Liver (tissue), 8 donors: ENCODE measurements at regions not wholly inside any gene's neighbourhood (a gene's known extent, or its start where the extent isn't known, plus 50 kb on each side); places are given as distances from the start of the nearest gene placed in this dataset.

Experiments used
- DNase-seq: peaks from one replicate; pipeline ENCODE4 v3.0.0-alpha.2; 2017; ENCODE audit warnings: low spot score
- H3K27ac ChIP-seq, 2 donors: one replicate each; pipeline ENCODE4 v1.7.0; 2013; ENCODE audit warnings: inconsistent platforms in 2 of 2, low read length in 2 of 2, control low read depth in 1 of 2, low read depth in 1 of 2, mild to moderate bottlenecking in 1 of 2
- H3K27me3 ChIP-seq, 4 donors: one replicate each; pipeline versions ENCODE4 v1.6.1 to v1.7.0; 2013; ENCODE audit warnings: low read length in 3 of 4, inconsistent platforms in 1 of 4, mild to moderate bottlenecking in 1 of 4, moderate library complexity in 1 of 4; ENCODE audit not compliant: control insufficient read depth in 4 of 4, insufficient read depth in 4 of 4
- H3K36me3 ChIP-seq, 4 donors: one replicate each; pipeline versions ENCODE4 v1.6.1 to v1.7.0; 2013; ENCODE audit warnings: low read length in 3 of 4, mild to moderate bottlenecking in 3 of 4, low read depth in 1 of 4, moderate library complexity in 1 of 4; ENCODE audit not compliant: control insufficient read depth in 4 of 4, insufficient read depth in 3 of 4
- H3K4me1 ChIP-seq, 4 donors: one replicate each; pipeline versions ENCODE4 v1.6.1 to v1.7.0; 2013; ENCODE audit warnings: low read length in 3 of 4, mild to moderate bottlenecking in 3 of 4, moderate library complexity in 1 of 4; ENCODE audit not compliant: control insufficient read depth in 4 of 4, insufficient read depth in 4 of 4
- H3K4me3 ChIP-seq, 3 donors: one replicate each; pipeline versions ENCODE4 v1.6.1 to v1.7.0; 2013; ENCODE audit warnings: low read length in 3 of 3, control low read depth in 1 of 3, low read depth in 1 of 3, mild to moderate bottlenecking in 1 of 3
- H3K9ac ChIP-seq, 2 donors: one replicate each; pipeline ENCODE4 v1.7.0; 2013; ENCODE audit warnings: low read length in 2 of 2, mild to moderate bottlenecking in 2 of 2, moderate library complexity in 2 of 2, control low read depth in 1 of 2, low read depth in 1 of 2
- H3K9me3 ChIP-seq, 4 donors: one replicate each; pipeline versions ENCODE4 v1.6.1 to v1.7.0; 2013; ENCODE audit warnings: low read length in 3 of 4; ENCODE audit not compliant: control insufficient read depth in 4 of 4
- EGR1 ChIP-seq, 2 donors: IDR thresholded peaks; 2 replicates each; pipeline ENCODE4 v1.6.1; 2016 to 2018; ENCODE audit warnings: antibody characterized with exemption in 2 of 2, low read depth in 2 of 2
- FOXA1 ChIP-seq: IDR thresholded peaks from 2 replicates; pipeline ENCODE4 v1.6.1; 2016; ENCODE audit warnings: antibody characterized with exemption
- FOXA2 ChIP-seq: IDR thresholded peaks from 2 replicates; pipeline ENCODE4 v1.6.1; 2016; ENCODE audit warnings: antibody characterized with exemption
- GABPA ChIP-seq, 2 donors: IDR thresholded peaks in 1 of 2; conservative IDR thresholded peaks in 1 of 2; 2 replicates each; pipeline ENCODE4 v1.6.1; 2016; ENCODE audit warnings: antibody characterized with exemption in 2 of 2, mild to moderate bottlenecking in 1 of 2, moderate library complexity in 1 of 2
- HNF4A ChIP-seq, 2 donors: conservative IDR thresholded peaks; 2 replicates each; pipeline ENCODE4 v1.6.1; 2016; ENCODE audit warnings: antibody characterized with exemption in 2 of 2, mild to moderate bottlenecking in 2 of 2
- HNF4G ChIP-seq: IDR thresholded peaks from 2 replicates; pipeline ENCODE4 v1.6.1; 2016; ENCODE audit warnings: antibody characterized with exemption
- JUND ChIP-seq, 2 donors: IDR thresholded peaks; 2 replicates each; pipeline ENCODE4 v1.6.1; 2016; ENCODE audit warnings: antibody characterized with exemption in 2 of 2
- NR2F2 ChIP-seq: IDR thresholded peaks from 2 replicates; pipeline ENCODE4 v1.6.1; 2016; ENCODE audit warnings: antibody characterized with exemption
- RAD21 ChIP-seq, 2 donors: IDR thresholded peaks; 2 replicates each; pipeline ENCODE4 v1.6.1; 2016; ENCODE audit warnings: antibody characterized with exemption in 2 of 2, mild to moderate bottlenecking in 2 of 2
- RXRA ChIP-seq, 2 donors: IDR thresholded peaks; 2 replicates each; pipeline ENCODE4 v1.6.1; 2017 to 2018; ENCODE audit warnings: antibody characterized with exemption in 2 of 2, mild to moderate bottlenecking in 1 of 2
- SP1 ChIP-seq: IDR thresholded peaks from 2 replicates; pipeline ENCODE4 v1.6.1; 2018; ENCODE audit warnings: antibody characterized with exemption, mild to moderate bottlenecking
- TAF1 ChIP-seq: conservative IDR thresholded peaks from 2 replicates; pipeline ENCODE4 v1.6.1; 2016; ENCODE audit warnings: antibody characterized with exemption, mild to moderate bottlenecking
- YY1 ChIP-seq: IDR thresholded peaks from 2 replicates; pipeline ENCODE4 v1.6.1; 2016; ENCODE audit warnings: antibody characterized with exemption, mild to moderate bottlenecking
- WGBS: extraction: QIAGEN DNeasy Blood & Tissue Kit; methylation state at CpG from one replicate; pipeline ENCODE4 v1.1.7; 2013; 5-methylcytosine and 5-hydroxymethylcytosine counted together
- TF ChIP-seq, protein P1 (sequence below): IDR thresholded peaks from 2 replicates; pipeline ENCODE4 v1.6.1; 2016; ENCODE audit warnings: antibody characterized with exemption
- TF ChIP-seq, protein P2 (sequence below): IDR thresholded peaks from 2 replicates; pipeline ENCODE4 v1.6.1; 2016; ENCODE audit warnings: antibody characterized with exemption
- TF ChIP-seq, protein P3 (sequence below): IDR thresholded peaks from 2 replicates; pipeline ENCODE4 v1.6.1; 2016; ENCODE audit warnings: antibody characterized with exemption
- TF ChIP-seq, protein P4 (sequence below): fragments of 150-350 bp; IDR thresholded peaks from 2 replicates; pipeline ENCODE4 v1.5.1; 2017; ENCODE audit warnings: improper control_type of control experiment, low read depth, low read length; ENCODE audit not compliant: missing input control
- TF ChIP-seq, protein P5 (sequence below): IDR thresholded peaks from 2 replicates; pipeline ENCODE4 v1.6.1; 2016; ENCODE audit warnings: antibody characterized with exemption, mild to moderate bottlenecking
- donor health status: healthy.
- donor health status: healthy.
- donor health status: healthy.
- donor health status: healthy.
- donor health status: healthy.

DNA sequence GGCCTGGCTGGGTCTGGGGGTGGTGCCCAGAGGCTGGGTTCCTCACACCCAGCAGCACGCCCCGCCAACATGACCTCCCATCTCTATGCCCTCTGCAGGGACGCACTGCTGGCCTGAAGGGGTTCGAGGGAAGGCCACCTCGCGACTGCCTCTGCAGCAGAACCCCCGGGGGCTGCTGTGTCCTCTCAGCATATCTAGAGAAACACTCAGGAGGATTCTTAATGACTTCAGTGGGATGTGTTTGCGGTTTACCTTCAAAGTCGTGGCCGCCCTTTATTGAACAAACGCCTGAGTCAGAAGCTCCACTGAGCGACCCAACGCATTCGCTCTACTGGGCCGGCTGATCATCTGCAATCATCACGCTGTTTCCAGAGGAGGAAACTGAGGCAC, 54.8 kb upstream of the GATA5 start:
- TF ChIP-seq HNF4A (conservative IDR thresholded peaks at IDR 0.05): no peak
- no peak for TF ChIP-seq RXRA (IDR thresholded peaks at IDR 0.05)
- TF ChIP-seq, protein P1, sequence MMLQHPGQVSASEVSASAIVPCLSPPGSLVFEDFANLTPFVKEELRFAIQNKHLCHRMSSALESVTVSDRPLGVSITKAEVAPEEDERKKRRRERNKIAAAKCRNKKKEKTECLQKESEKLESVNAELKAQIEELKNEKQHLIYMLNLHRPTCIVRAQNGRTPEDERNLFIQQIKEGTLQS: no peak
- no peak for TF ChIP-seq RAD21 (IDR thresholded peaks at IDR 0.05)
- no peak for TF ChIP-seq JUND (IDR thresholded peaks at IDR 0.05)
- TF ChIP-seq EGR1 (IDR thresholded peaks at IDR 0.05; ENCODE audit: low read depth in 2 of 2): no peak
- Histone ChIP-seq H3K27ac (no peak overlapping the region), H3K4me1 (no peaks in the 10 kb centered on the region), H3K9me3 (no peaks in the 10 kb centered on the region), H3K36me3 (no peaks in the 10 kb centered on the region), H3K9ac (no peak overlapping the region), H3K4me3 (no peak overlapping the region), H3K27me3 (peaks cover 0 to 11% (median 5%) of the 10 kb centered on the region in 4 donors)
- 84% methylated on average over 16 of the region's 16 CpGs for WGBS
- DNase-seq: no peak

DNA sequence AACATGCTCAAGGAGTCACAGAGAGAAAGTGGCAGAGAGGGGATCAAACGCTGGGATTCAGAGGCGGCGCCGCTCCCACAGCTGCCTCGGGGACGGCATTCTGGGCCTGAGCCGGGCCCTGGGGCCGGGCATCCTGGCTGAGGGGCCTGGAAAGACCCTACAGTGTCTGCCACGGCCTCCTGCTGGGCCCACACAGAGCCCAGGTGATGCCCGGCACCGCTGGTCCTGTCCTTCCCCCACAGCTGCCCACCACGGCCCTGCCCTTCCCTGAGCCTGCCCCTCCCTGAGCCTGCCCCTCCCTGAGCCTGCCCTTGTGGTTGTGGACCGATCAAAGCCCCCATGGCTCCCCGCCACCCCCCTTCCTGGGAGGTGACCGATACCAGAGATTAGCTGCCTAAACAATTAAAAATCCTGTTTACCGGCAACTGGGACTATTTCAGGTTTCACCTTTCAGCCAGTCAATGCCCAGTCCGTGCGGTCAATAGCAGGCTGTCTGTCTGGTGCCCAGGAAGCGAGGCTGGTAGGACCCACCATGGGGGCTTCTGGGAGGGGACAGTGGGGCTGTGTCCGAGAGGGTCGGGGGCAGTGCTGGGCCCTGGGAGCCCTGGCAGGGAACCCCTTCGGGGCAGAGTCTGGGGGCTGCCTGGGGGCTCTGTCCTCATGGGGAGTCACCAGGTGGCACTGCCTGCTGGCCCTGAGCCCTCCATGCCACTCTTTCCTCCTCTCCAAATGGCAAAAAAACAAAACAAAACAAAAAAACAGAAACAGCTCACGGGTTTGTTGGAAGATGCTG, 55.4 kb upstream of the GATA5 start:
- Histone ChIP-seq H3K27ac (no peak overlapping the region), H3K27me3 (peaks cover 0 to 10% (median 2%) of the 10 kb centered on the region in 4 donors), H3K9me3 (no peaks in the 10 kb centered on the region), H3K9ac (no peak overlapping the region), H3K4me3 (no peak overlapping the region), H3K36me3 (no peaks in the 10 kb centered on the region), H3K4me1 (no peaks in the 10 kb centered on the region)
- WGBS: 77% methylated on average over 23 of the region's 23 CpGs
- TF ChIP-seq EGR1 (IDR thresholded peaks at IDR 0.05; ENCODE audit: low read depth in 2 of 2): no peak
- no peak for TF ChIP-seq YY1
- TF ChIP-seq, protein P2, sequence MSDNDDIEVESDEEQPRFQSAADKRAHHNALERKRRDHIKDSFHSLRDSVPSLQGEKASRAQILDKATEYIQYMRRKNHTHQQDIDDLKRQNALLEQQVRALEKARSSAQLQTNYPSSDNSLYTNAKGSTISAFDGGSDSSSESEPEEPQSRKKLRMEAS: no peak
- TF ChIP-seq RAD21 (IDR thresholded peaks at IDR 0.05): no peak
- no peak for TF ChIP-seq HNF4G
- no peak for TF ChIP-seq FOXA1
- no peak for TF ChIP-seq TAF1
- TF ChIP-seq, protein P3, sequence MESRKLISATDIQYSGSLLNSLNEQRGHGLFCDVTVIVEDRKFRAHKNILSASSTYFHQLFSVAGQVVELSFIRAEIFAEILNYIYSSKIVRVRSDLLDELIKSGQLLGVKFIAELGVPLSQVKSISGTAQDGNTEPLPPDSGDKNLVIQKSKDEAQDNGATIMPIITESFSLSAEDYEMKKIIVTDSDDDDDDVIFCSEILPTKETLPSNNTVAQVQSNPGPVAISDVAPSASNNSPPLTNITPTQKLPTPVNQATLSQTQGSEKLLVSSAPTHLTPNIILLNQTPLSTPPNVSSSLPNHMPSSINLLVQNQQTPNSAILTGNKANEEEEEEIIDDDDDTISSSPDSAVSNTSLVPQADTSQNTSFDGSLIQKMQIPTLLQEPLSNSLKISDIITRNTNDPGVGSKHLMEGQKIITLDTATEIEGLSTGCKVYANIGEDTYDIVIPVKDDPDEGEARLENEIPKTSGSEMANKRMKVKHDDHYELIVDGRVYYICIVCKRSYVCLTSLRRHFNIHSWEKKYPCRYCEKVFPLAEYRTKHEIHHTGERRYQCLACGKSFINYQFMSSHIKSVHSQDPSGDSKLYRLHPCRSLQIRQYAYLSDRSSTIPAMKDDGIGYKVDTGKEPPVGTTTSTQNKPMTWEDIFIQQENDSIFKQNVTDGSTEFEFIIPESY: no peak
- TF ChIP-seq, protein P4, sequence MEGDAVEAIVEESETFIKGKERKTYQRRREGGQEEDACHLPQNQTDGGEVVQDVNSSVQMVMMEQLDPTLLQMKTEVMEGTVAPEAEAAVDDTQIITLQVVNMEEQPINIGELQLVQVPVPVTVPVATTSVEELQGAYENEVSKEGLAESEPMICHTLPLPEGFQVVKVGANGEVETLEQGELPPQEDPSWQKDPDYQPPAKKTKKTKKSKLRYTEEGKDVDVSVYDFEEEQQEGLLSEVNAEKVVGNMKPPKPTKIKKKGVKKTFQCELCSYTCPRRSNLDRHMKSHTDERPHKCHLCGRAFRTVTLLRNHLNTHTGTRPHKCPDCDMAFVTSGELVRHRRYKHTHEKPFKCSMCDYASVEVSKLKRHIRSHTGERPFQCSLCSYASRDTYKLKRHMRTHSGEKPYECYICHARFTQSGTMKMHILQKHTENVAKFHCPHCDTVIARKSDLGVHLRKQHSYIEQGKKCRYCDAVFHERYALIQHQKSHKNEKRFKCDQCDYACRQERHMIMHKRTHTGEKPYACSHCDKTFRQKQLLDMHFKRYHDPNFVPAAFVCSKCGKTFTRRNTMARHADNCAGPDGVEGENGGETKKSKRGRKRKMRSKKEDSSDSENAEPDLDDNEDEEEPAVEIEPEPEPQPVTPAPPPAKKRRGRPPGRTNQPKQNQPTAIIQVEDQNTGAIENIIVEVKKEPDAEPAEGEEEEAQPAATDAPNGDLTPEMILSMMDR: no peak
- TF ChIP-seq FOXA2: no peak
- no peak for TF ChIP-seq SP1
- TF ChIP-seq NR2F2: no peak
- TF ChIP-seq, protein P5, sequence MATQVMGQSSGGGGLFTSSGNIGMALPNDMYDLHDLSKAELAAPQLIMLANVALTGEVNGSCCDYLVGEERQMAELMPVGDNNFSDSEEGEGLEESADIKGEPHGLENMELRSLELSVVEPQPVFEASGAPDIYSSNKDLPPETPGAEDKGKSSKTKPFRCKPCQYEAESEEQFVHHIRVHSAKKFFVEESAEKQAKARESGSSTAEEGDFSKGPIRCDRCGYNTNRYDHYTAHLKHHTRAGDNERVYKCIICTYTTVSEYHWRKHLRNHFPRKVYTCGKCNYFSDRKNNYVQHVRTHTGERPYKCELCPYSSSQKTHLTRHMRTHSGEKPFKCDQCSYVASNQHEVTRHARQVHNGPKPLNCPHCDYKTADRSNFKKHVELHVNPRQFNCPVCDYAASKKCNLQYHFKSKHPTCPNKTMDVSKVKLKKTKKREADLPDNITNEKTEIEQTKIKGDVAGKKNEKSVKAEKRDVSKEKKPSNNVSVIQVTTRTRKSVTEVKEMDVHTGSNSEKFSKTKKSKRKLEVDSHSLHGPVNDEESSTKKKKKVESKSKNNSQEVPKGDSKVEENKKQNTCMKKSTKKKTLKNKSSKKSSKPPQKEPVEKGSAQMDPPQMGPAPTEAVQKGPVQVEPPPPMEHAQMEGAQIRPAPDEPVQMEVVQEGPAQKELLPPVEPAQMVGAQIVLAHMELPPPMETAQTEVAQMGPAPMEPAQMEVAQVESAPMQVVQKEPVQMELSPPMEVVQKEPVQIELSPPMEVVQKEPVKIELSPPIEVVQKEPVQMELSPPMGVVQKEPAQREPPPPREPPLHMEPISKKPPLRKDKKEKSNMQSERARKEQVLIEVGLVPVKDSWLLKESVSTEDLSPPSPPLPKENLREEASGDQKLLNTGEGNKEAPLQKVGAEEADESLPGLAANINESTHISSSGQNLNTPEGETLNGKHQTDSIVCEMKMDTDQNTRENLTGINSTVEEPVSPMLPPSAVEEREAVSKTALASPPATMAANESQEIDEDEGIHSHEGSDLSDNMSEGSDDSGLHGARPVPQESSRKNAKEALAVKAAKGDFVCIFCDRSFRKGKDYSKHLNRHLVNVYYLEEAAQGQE: no peak
- TF ChIP-seq JUND (IDR thresholded peaks at IDR 0.05): no peak
- no peak for TF ChIP-seq HNF4A (conservative IDR thresholded peaks at IDR 0.05)
- TF ChIP-seq GABPA (IDR thresholded peaks at IDR 0.05 in 1 of 2, conservative IDR thresholded peaks at IDR 0.05 in 1 of 2): no peak
- no peak for TF ChIP-seq RXRA (IDR thresholded peaks at IDR 0.05)
- DNase-seq: no peak
